ENCODE measurements at regions not wholly inside any gene's neighbourhood (a gene's known extent, or its start where the extent isn't known, plus 50 kb on each side); places are given as distances from the start of the nearest gene placed in this dataset.

GRCh38 chr21:23394458-23394857 is 2212.8 kb downstream of the MRPL39 start:
- TF ChIP-seq CTCF (conservative IDR thresholded peaks at IDR 0.05; ENCODE audit: low read depth, low read length) = no peak
- no peak for TF ChIP-seq SMC3 (IDR thresholded peaks at IDR 0.05; ENCODE audit: low read depth, low read length)
- no peak for TF ChIP-seq ELK1 (IDR thresholded peaks at IDR 0.05; ENCODE audit: borderline replicate concordance, low read depth, low read length)
- no peak for TF ChIP-seq RAD21 (IDR thresholded peaks at IDR 0.05; ENCODE audit: low read length)
- no peak for TF ChIP-seq FOS (IDR thresholded peaks at IDR 0.05; ENCODE audit: low read depth, low read length)
- no peak for TF ChIP-seq BHLHE40 (IDR thresholded peaks at IDR 0.05; ENCODE audit: low read depth, low read length)

Data from IMR-90 (cell line).